ENCODE measurements at regions not wholly inside any gene's neighbourhood (a gene's known extent, or its start where the extent isn't known, plus 50 kb on each side); places are given as distances from the start of the nearest gene placed in this dataset.

GRCh38 chr15:93941697-93942096, 289.7 kb upstream of the MCTP2 start:
- H3K36me3 Mint-ChIP-seq (ENCODE audit: low read depth, unreplicated experiment): no peaks in the 10 kb centered on the region
- no peaks in the 10 kb centered on the region for H3K9me3 ChIP-seq (ENCODE audit: insufficient read depth, low read depth, low read length)
- H3K4me3 ChIP-seq (ENCODE audit: insufficient read depth, low read depth, low read length): no peak overlapping the region
- no peaks in the 10 kb centered on the region for H4K20me1 ChIP-seq (ENCODE audit: insufficient read depth, low read length)
- no peak overlapping the region for H2AFZ ChIP-seq (ENCODE audit: low read depth, low read length)
- peaks cover 2% of the 10 kb centered on the region for H3K4me1 Mint-ChIP-seq (ENCODE audit: low read depth, unreplicated experiment)
- no peaks in the 10 kb centered on the region for H3K9me3 Mint-ChIP-seq (ENCODE audit: unreplicated experiment)
- H3K4me2 ChIP-seq (ENCODE audit: low read length): no peak overlapping the region
- no peak overlapping the region for H3K9ac ChIP-seq (ENCODE audit: low read length)
- no peaks in the 10 kb centered on the region for H3K36me3 ChIP-seq (ENCODE audit: insufficient read depth, low read length)
- TF ChIP-seq CTCF (IDR thresholded peaks at IDR 0.05; ENCODE audit: insufficient read depth, low read depth, low read length): no peak
- TF ChIP-seq EZH2 (IDR thresholded peaks at IDR 0.05; ENCODE audit: insufficient read depth, low read length): no peak
- no peaks in the 10 kb centered on the region for H3K4me1 ChIP-seq (ENCODE audit: insufficient read depth, low read length)
- no peaks in the 10 kb centered on the region for H3K79me2 ChIP-seq (ENCODE audit: insufficient read depth, low read length)
- peaks cover 7% of the 10 kb centered on the region for H3K27me3 Mint-ChIP-seq (ENCODE audit: low read depth, unreplicated experiment)
- FAIRE-seq: no peak
- no peak overlapping the region for H3K4me3 Mint-ChIP-seq (ENCODE audit: unreplicated experiment)
- DNase-seq (ENCODE audit: low read depth): no peak
- no peak overlapping the region for H3K27ac ChIP-seq (ENCODE audit: low read depth, low read length)
- no peaks in the 10 kb centered on the region for H3K27me3 ChIP-seq (ENCODE audit: insufficient read depth, low read length)
- no peak overlapping the region for H3K27ac Mint-ChIP-seq (ENCODE audit: unreplicated experiment)

DNA sequence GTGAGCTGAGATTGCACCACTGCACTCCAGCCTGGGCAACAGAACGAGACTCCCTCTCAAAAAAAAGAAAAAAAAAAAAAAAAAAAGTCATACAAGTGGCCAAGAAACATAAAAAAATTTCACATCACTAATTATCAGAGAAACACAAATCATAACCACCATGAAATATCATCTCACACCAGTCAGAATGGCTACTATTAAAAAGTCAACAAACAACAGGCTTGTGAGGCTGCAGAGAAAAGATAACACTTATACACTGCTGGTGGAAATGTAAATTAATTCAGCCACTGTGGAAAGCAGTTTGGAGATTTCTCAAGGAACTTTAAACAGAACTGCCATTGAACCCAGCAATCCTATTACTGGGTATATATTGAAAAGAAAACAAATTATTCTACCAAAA, 291.1 kb upstream of the MCTP2 start:
- Histone ChIP-seq H4K20me1 (ENCODE audit: insufficient read depth, low read length) (no peaks in the 10 kb centered on the region), H3K9ac (ENCODE audit: low read length) (no peak overlapping the region), H3K36me3 (ENCODE audit: insufficient read depth, low read length) (no peaks in the 10 kb centered on the region), H3K27ac (ENCODE audit: low read depth, low read length) (no peak overlapping the region), H3K9me3 (ENCODE audit: insufficient read depth, low read depth, low read length) (no peaks in the 10 kb centered on the region), H3K4me1 (ENCODE audit: insufficient read depth, low read length) (no peaks in the 10 kb centered on the region), H3K27me3 (ENCODE audit: insufficient read depth, low read length) (no peaks in the 10 kb centered on the region), H3K4me3 (ENCODE audit: insufficient read depth, low read depth, low read length) (no peak overlapping the region), H2AFZ (ENCODE audit: low read depth, low read length) (no peak overlapping the region), H3K4me2 (ENCODE audit: low read length) (no peak overlapping the region), H3K79me2 (ENCODE audit: insufficient read depth, low read length) (no peaks in the 10 kb centered on the region)
- Mint-ChIP-seq H3K9me3 (ENCODE audit: unreplicated experiment) (no peaks in the 10 kb centered on the region), H3K27ac (ENCODE audit: unreplicated experiment) (no peak overlapping the region), H3K4me1 (ENCODE audit: low read depth, unreplicated experiment) (peaks cover 2% of the 10 kb centered on the region), H3K36me3 (ENCODE audit: low read depth, unreplicated experiment) (no peaks in the 10 kb centered on the region), H3K4me3 (ENCODE audit: unreplicated experiment) (no peak overlapping the region), H3K27me3 (ENCODE audit: low read depth, unreplicated experiment) (peaks cover 5% of the 10 kb centered on the region)
- FAIRE-seq (no peak), DNase-seq (ENCODE audit: low read depth) (no peak)
- TF ChIP-seq CTCF (IDR thresholded peaks at IDR 0.05; ENCODE audit: insufficient read depth, low read depth, low read length) (no peak), EZH2 (IDR thresholded peaks at IDR 0.05; ENCODE audit: insufficient read depth, low read length) (no peak)

- TF ChIP-seq CTCF (IDR thresholded peaks at IDR 0.05; ENCODE audit: insufficient read depth, low read depth, low read length): no peak
- no peak for TF ChIP-seq EZH2 (IDR thresholded peaks at IDR 0.05; ENCODE audit: insufficient read depth, low read length)
- Histone ChIP-seq H4K20me1 (ENCODE audit: insufficient read depth, low read length) (no peaks in the 10 kb centered on the region), H3K4me1 (ENCODE audit: insufficient read depth, low read length) (peaks cover 7% of the 10 kb centered on the region), H2AFZ (ENCODE audit: low read depth, low read length) (no peak overlapping the region), H3K9ac (ENCODE audit: low read length) (no peak overlapping the region), H3K9me3 (ENCODE audit: insufficient read depth, low read depth, low read length) (no peaks in the 10 kb centered on the region), H3K4me2 (ENCODE audit: low read length) (no peak overlapping the region), H3K27ac (ENCODE audit: low read depth, low read length) (no peak overlapping the region), H3K79me2 (ENCODE audit: insufficient read depth, low read length) (no peaks in the 10 kb centered on the region), H3K27me3 (ENCODE audit: insufficient read depth, low read length) (no peaks in the 10 kb centered on the region), H3K36me3 (ENCODE audit: insufficient read depth, low read length) (no peaks in the 10 kb centered on the region), H3K4me3 (ENCODE audit: insufficient read depth, low read depth, low read length) (no peak overlapping the region)
- FAIRE-seq: no peak
- H3K27me3 Mint-ChIP-seq (ENCODE audit: low read depth, unreplicated experiment): peaks cover 2% of the 10 kb centered on the region
- no peaks in the 10 kb centered on the region for H3K9me3 Mint-ChIP-seq (ENCODE audit: unreplicated experiment)
- no peaks in the 10 kb centered on the region for H3K36me3 Mint-ChIP-seq (ENCODE audit: low read depth, unreplicated experiment)
- H3K27ac Mint-ChIP-seq (ENCODE audit: unreplicated experiment): no peak overlapping the region
- H3K4me1 Mint-ChIP-seq (ENCODE audit: low read depth, unreplicated experiment): peaks cover 11% of the 10 kb centered on the region
- DNase-seq (ENCODE audit: low read depth): no peak
- H3K4me3 Mint-ChIP-seq (ENCODE audit: unreplicated experiment): no peak overlapping the region
Measured at GRCh38 chr15:93932164-93932776, 299.1 kb upstream of the MCTP2 start.
